HepG2 (cell line): ENCODE measurements at regions not wholly inside any gene's neighbourhood (a gene's known extent, or its start where the extent isn't known, plus 50 kb on each side); places are given as distances from the start of the nearest gene placed in this dataset.
A peak's percentile ranks its signal among the peaks of the same experiment; 100 is the strongest.

ENCODE experiments used
- HOXA9 ChIP-seq: sonication (generic); formaldehyde crosslinking; IDR thresholded peaks from 2 replicates; pipeline ENCODE4 v1.8.1; 2022; ENCODE audit warnings: missing genetic modification reagents, mild to moderate bottlenecking, moderate library complexity, borderline replicate concordance
- JUN ChIP-seq: sonication (generic); formaldehyde crosslinking; IDR thresholded peaks from 2 replicates; pipeline ENCODE4 v1.4.0; 2020; ENCODE audit warnings: mild to moderate bottlenecking, missing genetic modification reagents
- SP5 ChIP-seq: IDR thresholded peaks from 2 replicates; pipeline ENCODE4 v1.6.1; 2016; ENCODE audit warnings: low read depth, borderline replicate concordance
- TCF7L2 ChIP-seq: IDR thresholded peaks from 2 replicates; pipeline ENCODE4 v1.6.1; 2011; ENCODE audit warnings: mild to moderate bottlenecking, low read depth, low read length, moderate library complexity
- TF ChIP-seq, protein P1 (sequence below): sonication (generic); formaldehyde crosslinking; IDR thresholded peaks from 2 replicates; pipeline ENCODE4 v1.8.0; 2022; ENCODE audit warnings: mild to moderate bottlenecking, missing genetic modification reagents; ENCODE audit not compliant: insufficient replicate concordance
- TF ChIP-seq, protein P2 (sequence below): IDR thresholded peaks from 2 replicates; pipeline ENCODE4 v1.6.1; 2012; ENCODE audit warnings: low read length, improper control_type of control experiment
- TF ChIP-seq, protein P3 (sequence below): fragments of 450-650 bp; IDR thresholded peaks from 2 replicates; pipeline ENCODE4 v1.6.1; 2016
- TF ChIP-seq, protein P4 (sequence below): sonication (generic); formaldehyde crosslinking; IDR thresholded peaks from 2 replicates; pipeline ENCODE4 v1.5.0; 2020; ENCODE audit warnings: mild to moderate bottlenecking, missing genetic modification reagents, moderate library complexity

DNA sequence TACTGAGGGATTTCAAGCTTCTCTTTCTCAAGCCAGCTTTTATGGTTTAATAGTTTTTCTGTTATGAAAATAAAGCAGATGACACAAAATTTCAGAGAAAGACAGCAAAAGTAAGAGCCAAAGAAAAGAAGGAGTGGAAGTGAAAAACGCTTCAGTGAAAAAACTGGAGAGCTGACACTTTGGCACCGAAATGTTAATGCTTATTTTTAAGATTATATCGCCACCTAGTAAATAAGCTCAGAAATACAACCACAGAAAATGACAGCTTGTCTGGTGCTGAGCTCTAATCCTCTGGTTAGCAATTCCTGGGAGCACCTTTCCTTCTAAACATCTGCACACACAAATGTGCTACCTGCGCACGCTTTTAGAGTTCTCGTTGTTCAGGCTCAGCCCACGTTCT lies 101.6 kb downstream of the ZPLD1 start:
- TF ChIP-seq SP5 (CRISPR knock-in tag) (no peak), JUN (CRISPR knock-in tag) (no peak), TCF7L2 (no peak), HOXA9 (CRISPR knock-in tag) (no peak)
- TF ChIP-seq, protein P1, sequence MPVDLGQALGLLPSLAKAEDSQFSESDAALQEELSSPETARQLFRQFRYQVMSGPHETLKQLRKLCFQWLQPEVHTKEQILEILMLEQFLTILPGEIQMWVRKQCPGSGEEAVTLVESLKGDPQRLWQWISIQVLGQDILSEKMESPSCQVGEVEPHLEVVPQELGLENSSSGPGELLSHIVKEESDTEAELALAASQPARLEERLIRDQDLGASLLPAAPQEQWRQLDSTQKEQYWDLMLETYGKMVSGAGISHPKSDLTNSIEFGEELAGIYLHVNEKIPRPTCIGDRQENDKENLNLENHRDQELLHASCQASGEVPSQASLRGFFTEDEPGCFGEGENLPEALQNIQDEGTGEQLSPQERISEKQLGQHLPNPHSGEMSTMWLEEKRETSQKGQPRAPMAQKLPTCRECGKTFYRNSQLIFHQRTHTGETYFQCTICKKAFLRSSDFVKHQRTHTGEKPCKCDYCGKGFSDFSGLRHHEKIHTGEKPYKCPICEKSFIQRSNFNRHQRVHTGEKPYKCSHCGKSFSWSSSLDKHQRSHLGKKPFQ, result no peak
- TF ChIP-seq, protein P2, sequence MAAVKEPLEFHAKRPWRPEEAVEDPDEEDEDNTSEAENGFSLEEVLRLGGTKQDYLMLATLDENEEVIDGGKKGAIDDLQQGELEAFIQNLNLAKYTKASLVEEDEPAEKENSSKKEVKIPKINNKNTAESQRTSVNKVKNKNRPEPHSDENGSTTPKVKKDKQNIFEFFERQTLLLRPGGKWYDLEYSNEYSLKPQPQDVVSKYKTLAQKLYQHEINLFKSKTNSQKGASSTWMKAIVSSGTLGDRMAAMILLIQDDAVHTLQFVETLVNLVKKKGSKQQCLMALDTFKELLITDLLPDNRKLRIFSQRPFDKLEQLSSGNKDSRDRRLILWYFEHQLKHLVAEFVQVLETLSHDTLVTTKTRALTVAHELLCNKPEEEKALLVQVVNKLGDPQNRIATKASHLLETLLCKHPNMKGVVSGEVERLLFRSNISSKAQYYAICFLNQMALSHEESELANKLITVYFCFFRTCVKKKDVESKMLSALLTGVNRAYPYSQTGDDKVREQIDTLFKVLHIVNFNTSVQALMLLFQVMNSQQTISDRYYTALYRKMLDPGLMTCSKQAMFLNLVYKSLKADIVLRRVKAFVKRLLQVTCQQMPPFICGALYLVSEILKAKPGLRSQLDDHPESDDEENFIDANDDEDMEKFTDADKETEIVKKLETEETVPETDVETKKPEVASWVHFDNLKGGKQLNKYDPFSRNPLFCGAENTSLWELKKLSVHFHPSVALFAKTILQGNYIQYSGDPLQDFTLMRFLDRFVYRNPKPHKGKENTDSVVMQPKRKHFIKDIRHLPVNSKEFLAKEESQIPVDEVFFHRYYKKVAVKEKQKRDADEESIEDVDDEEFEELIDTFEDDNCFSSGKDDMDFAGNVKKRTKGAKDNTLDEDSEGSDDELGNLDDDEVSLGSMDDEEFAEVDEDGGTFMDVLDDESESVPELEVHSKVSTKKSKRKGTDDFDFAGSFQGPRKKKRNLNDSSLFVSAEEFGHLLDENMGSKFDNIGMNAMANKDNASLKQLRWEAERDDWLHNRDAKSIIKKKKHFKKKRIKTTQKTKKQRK, result no peak
- TF ChIP-seq, protein P3, sequence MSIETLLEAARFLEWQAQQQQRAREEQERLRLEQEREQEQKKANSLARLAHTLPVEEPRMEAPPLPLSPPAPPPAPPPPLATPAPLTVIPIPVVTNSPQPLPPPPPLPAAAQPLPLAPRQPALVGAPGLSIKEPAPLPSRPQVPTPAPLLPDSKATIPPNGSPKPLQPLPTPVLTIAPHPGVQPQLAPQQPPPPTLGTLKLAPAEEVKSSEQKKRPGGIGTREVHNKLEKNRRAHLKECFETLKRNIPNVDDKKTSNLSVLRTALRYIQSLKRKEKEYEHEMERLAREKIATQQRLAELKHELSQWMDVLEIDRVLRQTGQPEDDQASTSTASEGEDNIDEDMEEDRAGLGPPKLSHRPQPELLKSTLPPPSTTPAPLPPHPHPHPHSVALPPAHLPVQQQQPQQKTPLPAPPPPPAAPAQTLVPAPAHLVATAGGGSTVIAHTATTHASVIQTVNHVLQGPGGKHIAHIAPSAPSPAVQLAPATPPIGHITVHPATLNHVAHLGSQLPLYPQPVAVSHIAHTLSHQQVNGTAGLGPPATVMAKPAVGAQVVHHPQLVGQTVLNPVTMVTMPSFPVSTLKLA, result no peak
- TF ChIP-seq, protein P4, sequence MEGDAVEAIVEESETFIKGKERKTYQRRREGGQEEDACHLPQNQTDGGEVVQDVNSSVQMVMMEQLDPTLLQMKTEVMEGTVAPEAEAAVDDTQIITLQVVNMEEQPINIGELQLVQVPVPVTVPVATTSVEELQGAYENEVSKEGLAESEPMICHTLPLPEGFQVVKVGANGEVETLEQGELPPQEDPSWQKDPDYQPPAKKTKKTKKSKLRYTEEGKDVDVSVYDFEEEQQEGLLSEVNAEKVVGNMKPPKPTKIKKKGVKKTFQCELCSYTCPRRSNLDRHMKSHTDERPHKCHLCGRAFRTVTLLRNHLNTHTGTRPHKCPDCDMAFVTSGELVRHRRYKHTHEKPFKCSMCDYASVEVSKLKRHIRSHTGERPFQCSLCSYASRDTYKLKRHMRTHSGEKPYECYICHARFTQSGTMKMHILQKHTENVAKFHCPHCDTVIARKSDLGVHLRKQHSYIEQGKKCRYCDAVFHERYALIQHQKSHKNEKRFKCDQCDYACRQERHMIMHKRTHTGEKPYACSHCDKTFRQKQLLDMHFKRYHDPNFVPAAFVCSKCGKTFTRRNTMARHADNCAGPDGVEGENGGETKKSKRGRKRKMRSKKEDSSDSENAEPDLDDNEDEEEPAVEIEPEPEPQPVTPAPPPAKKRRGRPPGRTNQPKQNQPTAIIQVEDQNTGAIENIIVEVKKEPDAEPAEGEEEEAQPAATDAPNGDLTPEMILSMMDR, result peak; percentile 47
